WTC11 (cell line): ENCODE measurements at regions not wholly inside any gene's neighbourhood (a gene's known extent, or its start where the extent isn't known, plus 50 kb on each side); places are given as distances from the start of the nearest gene placed in this dataset.

Experiments used
- ATAC-seq: fragments of 200-7000 bp; cut with Tn5 transposase; 2 replicates; pipeline ENCODE4 v1.10.0; 2021; ENCODE audit warnings: mild to moderate bottlenecking, moderate library complexity
- CTCF ChIA-PET: fragments of 300-600 bp; sonication (Branson Sonifier 250); formaldehyde crosslinking; loops from one replicate; lab custom pipeline; 2021; ENCODE audit warnings: antibody characterized with exemption; lab: Charles Lee
- POLR2A ChIA-PET: fragments of 350-600 bp; sonication (Branson Sonifier 250); formaldehyde crosslinking; loops from one replicate; lab custom pipeline; 2021; ENCODE audit warnings: antibody characterized with exemption; lab: Charles Lee
- DNase-seq: peaks from one replicate; pipeline ENCODE4 v3.0.0; 2021; ENCODE audit warnings: low spot score
- H3K27ac Mint-ChIP-seq: 2 replicates; pipeline ENCODE4 v1.8.0; 2021; ENCODE audit warnings: mixed read lengths
- H3K27me3 Mint-ChIP-seq: 2 replicates; pipeline ENCODE4 v1.8.0; 2021; ENCODE audit warnings: low read depth, mild to moderate bottlenecking, moderate library complexity, mixed read lengths
- H3K36me3 Mint-ChIP-seq: 2 replicates; pipeline ENCODE4 v1.8.0; 2021; ENCODE audit warnings: mixed read lengths
- H3K4me1 Mint-ChIP-seq: 2 replicates; pipeline ENCODE4 v1.8.0; 2022; ENCODE audit warnings: mixed read lengths
- H3K4me3 Mint-ChIP-seq: 2 replicates; pipeline ENCODE4 v1.8.0; 2021; ENCODE audit warnings: mild to moderate bottlenecking, moderate library complexity, mixed read lengths
- H3K9me3 Mint-ChIP-seq: 2 replicates; pipeline ENCODE4 v1.8.0; 2021; ENCODE audit warnings: mixed read lengths
- CREM ChIP-seq: sonication (generic); formaldehyde crosslinking; IDR thresholded peaks from 2 replicates; pipeline ENCODE4 v1.8.1; 2022; ENCODE audit warnings: mild to moderate bottlenecking, missing genetic modification reagents, moderate library complexity
- ESRRA ChIP-seq: sonication (generic); formaldehyde crosslinking; IDR thresholded peaks from 2 replicates; pipeline ENCODE4 v1.8.1; 2022; ENCODE audit warnings: mild to moderate bottlenecking, missing genetic modification reagents, borderline replicate concordance
- ETV6 ChIP-seq: sonication (generic); formaldehyde crosslinking; IDR thresholded peaks from 2 replicates; pipeline ENCODE4 v1.8.1; 2022; ENCODE audit warnings: mild to moderate bottlenecking, missing genetic modification reagents
- GTF2I ChIP-seq: fragments of 250-450 bp; sonication (Bioruptor Pico); conservative IDR thresholded peaks from 2 replicates; pipeline ENCODE4 v1.4.0; 2021; ENCODE audit warnings: mild to moderate bottlenecking
- KAT7 ChIP-seq: sonication (generic); formaldehyde crosslinking; IDR thresholded peaks from 2 replicates; pipeline ENCODE4 v1.8.1; 2023; ENCODE audit warnings: missing genetic modification reagents, mild to moderate bottlenecking, borderline replicate concordance
- NFE2L1 ChIP-seq: sonication (generic); formaldehyde crosslinking; IDR thresholded peaks from 2 replicates; pipeline ENCODE4 v1.8.1; 2023; ENCODE audit warnings: missing genetic modification reagents
- NR2C2 ChIP-seq: sonication (generic); formaldehyde crosslinking; IDR thresholded peaks from 2 replicates; pipeline ENCODE4 v1.8.0; 2022; ENCODE audit warnings: mild to moderate bottlenecking, missing genetic modification reagents
- RELA ChIP-seq: sonication (generic); formaldehyde crosslinking; IDR thresholded peaks from 2 replicates; pipeline ENCODE4 v1.8.1; 2022; ENCODE audit warnings: missing genetic modification reagents, mild to moderate bottlenecking, borderline replicate concordance
- ZNF219 ChIP-seq: sonication (generic); formaldehyde crosslinking; IDR thresholded peaks from 2 replicates; pipeline ENCODE4 v1.8.0; 2023; ENCODE audit warnings: missing genetic modification reagents, mild to moderate bottlenecking, borderline replicate concordance
- ZNF416 ChIP-seq: fragments of 250-450 bp; sonication (Bioruptor Pico); IDR thresholded peaks from 2 replicates; pipeline ENCODE4 v1.9.0; 2021; ENCODE audit warnings: mild to moderate bottlenecking, inconsistent platforms
- ZNF671 ChIP-seq: fragments of 250-450 bp; sonication (Bioruptor Pico); IDR thresholded peaks from 2 replicates; pipeline ENCODE4 v1.8.0; 2021; ENCODE audit warnings: mild to moderate bottlenecking
- TF ChIP-seq, protein P1 (sequence below): sonication (generic); formaldehyde crosslinking; IDR thresholded peaks from 2 replicates; pipeline ENCODE4 v1.8.1; 2023; ENCODE audit warnings: mild to moderate bottlenecking, missing genetic modification reagents, borderline replicate concordance
- TF ChIP-seq, protein P2 (sequence below): sonication (generic); formaldehyde crosslinking; conservative IDR thresholded peaks from 2 replicates; pipeline ENCODE4 v1.8.1; 2022; ENCODE audit warnings: mild to moderate bottlenecking, missing genetic modification reagents
- TF ChIP-seq, protein P3 (sequence below): fragments of 250-450 bp; sonication (Bioruptor Pico); IDR thresholded peaks from 2 replicates; pipeline ENCODE4 v1.9.0; 2021; ENCODE audit warnings: mild to moderate bottlenecking
- TF ChIP-seq, protein P4 (sequence below): sonication (generic); formaldehyde crosslinking; IDR thresholded peaks from 2 replicates; pipeline ENCODE4 v1.8.0; 2023; ENCODE audit warnings: missing genetic modification reagents
- TF ChIP-seq, protein P5 (sequence below): fragments of 250-450 bp; sonication (Bioruptor Pico); IDR thresholded peaks from 2 replicates; pipeline ENCODE4 v2.1.2; 2022; ENCODE audit warnings: mild to moderate bottlenecking, moderate library complexity
- TF ChIP-seq, protein P6 (sequence below): sonication (generic); formaldehyde crosslinking; IDR thresholded peaks from 2 replicates; pipeline ENCODE4 v1.8.0; 2022; ENCODE audit warnings: mild to moderate bottlenecking, missing genetic modification reagents
- TF ChIP-seq, protein P7 (sequence below): sonication (generic); formaldehyde crosslinking; IDR thresholded peaks from 2 replicates; pipeline ENCODE4 v1.8.1; 2023; ENCODE audit warnings: mild to moderate bottlenecking, missing genetic modification reagents, moderate library complexity
- TF ChIP-seq, protein P8 (sequence below): sonication (generic); formaldehyde crosslinking; IDR thresholded peaks from 2 replicates; pipeline ENCODE4 v1.8.0; 2022; ENCODE audit warnings: mild to moderate bottlenecking, missing genetic modification reagents
- TF ChIP-seq, protein P9 (sequence below): sonication (generic); formaldehyde crosslinking; IDR thresholded peaks from 2 replicates; pipeline ENCODE4 v1.8.1; 2022; ENCODE audit warnings: missing genetic modification reagents, borderline replicate concordance

DNA sequence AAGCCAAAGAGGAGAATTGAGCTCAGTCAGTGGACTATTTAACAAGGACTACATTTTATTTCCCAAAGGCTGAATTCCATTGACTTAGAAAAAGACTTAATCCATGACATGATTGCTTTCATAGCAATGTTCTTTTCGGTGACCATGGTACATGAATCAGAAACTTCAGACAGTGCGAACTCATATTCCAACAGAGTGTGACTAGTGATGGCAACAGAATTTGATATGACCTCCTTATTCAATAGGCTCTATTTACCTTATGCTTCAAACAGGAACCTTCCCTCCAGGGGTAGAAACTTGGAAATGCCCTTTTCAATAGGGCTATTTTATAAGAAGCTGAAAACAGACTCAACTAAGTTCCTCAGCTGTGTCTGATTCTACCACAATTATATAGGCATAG lies 191.9 kb downstream of the RND3 start (continued):
- no peak for TF ChIP-seq ESRRA (CRISPR knock-in tag)
- no peak for TF ChIP-seq ZNF219 (CRISPR knock-in tag)

DNA sequence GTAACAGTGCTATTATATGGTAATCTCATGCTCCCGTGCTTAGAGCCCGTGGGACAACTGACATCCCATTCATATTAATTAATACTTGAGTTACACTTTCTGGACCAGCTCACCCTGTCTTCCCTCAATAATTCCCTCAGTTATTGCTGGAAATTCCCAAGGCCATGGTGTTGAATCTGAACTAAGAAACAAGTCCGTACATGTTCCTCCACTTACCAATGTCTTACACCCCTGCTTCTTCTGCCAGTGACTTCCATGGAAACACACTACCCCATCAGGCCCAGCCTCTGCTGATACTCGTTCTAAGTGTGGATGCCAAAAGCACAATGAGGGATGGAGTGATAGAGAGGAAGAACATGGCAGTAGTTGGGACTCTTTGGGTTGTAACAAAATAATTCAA lies 193.7 kb downstream of the RND3 start:
- ATAC-seq: no peak
- ChIA-PET CTCF (no interaction called here), POLR2A (no interaction called here)
- H3K27me3 Mint-ChIP-seq: no peaks in the 10 kb centered on the region
- TF ChIP-seq, protein P1, sequence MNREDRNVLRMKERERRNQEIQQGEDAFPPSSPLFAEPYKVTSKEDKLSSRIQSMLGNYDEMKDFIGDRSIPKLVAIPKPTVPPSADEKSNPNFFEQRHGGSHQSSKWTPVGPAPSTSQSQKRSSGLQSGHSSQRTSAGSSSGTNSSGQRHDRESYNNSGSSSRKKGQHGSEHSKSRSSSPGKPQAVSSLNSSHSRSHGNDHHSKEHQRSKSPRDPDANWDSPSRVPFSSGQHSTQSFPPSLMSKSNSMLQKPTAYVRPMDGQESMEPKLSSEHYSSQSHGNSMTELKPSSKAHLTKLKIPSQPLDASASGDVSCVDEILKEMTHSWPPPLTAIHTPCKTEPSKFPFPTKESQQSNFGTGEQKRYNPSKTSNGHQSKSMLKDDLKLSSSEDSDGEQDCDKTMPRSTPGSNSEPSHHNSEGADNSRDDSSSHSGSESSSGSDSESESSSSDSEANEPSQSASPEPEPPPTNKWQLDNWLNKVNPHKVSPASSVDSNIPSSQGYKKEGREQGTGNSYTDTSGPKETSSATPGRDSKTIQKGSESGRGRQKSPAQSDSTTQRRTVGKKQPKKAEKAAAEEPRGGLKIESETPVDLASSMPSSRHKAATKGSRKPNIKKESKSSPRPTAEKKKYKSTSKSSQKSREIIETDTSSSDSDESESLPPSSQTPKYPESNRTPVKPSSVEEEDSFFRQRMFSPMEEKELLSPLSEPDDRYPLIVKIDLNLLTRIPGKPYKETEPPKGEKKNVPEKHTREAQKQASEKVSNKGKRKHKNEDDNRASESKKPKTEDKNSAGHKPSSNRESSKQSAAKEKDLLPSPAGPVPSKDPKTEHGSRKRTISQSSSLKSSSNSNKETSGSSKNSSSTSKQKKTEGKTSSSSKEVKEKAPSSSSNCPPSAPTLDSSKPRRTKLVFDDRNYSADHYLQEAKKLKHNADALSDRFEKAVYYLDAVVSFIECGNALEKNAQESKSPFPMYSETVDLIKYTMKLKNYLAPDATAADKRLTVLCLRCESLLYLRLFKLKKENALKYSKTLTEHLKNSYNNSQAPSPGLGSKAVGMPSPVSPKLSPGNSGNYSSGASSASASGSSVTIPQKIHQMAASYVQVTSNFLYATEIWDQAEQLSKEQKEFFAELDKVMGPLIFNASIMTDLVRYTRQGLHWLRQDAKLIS (CRISPR knock-in tag): no peak
- TF ChIP-seq, protein P2, sequence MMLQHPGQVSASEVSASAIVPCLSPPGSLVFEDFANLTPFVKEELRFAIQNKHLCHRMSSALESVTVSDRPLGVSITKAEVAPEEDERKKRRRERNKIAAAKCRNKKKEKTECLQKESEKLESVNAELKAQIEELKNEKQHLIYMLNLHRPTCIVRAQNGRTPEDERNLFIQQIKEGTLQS (CRISPR knock-in tag): no peak
- TF ChIP-seq CREM: no peak
- TF ChIP-seq ZNF416 (CRISPR knock-in tag): no peak
- TF ChIP-seq, protein P3, sequence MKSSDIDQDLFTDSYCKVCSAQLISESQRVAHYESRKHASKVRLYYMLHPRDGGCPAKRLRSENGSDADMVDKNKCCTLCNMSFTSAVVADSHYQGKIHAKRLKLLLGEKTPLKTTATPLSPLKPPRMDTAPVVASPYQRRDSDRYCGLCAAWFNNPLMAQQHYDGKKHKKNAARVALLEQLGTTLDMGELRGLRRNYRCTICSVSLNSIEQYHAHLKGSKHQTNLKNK (CRISPR knock-in tag): no peak
- no peak for TF ChIP-seq KAT7 (CRISPR knock-in tag)
- TF ChIP-seq, protein P4, sequence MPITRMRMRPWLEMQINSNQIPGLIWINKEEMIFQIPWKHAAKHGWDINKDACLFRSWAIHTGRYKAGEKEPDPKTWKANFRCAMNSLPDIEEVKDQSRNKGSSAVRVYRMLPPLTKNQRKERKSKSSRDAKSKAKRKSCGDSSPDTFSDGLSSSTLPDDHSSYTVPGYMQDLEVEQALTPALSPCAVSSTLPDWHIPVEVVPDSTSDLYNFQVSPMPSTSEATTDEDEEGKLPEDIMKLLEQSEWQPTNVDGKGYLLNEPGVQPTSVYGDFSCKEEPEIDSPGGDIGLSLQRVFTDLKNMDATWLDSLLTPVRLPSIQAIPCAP (CRISPR knock-in tag): no peak
- no peak for TF ChIP-seq NFE2L1 (CRISPR knock-in tag)
- TF ChIP-seq ETV6 (CRISPR knock-in tag): no peak
- TF ChIP-seq ZNF671 (CRISPR knock-in tag): no peak
- TF ChIP-seq, protein P5, sequence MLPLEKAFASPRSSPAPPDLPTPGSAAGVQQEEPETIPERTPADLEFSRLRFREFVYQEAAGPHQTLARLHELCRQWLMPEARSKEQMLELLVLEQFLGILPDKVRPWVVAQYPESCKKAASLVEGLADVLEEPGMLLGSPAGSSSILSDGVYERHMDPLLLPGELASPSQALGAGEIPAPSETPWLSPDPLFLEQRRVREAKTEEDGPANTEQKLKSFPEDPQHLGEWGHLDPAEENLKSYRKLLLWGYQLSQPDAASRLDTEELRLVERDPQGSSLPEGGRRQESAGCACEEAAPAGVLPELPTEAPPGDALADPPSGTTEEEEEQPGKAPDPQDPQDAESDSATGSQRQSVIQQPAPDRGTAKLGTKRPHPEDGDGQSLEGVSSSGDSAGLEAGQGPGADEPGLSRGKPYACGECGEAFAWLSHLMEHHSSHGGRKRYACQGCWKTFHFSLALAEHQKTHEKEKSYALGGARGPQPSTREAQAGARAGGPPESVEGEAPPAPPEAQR (CRISPR knock-in tag): no peak
- H3K9me3 Mint-ChIP-seq: peaks cover 23% of the 10 kb centered on the region
- H3K27ac Mint-ChIP-seq: no peak overlapping the region
- no peak for DNase-seq
- peaks cover 4% of the 10 kb centered on the region; the same call in 1 of the 2 replicates for H3K36me3 Mint-ChIP-seq
- peaks cover 16% of the 10 kb centered on the region for H3K4me1 Mint-ChIP-seq
- H3K4me3 Mint-ChIP-seq: no peak overlapping the region

DNA sequence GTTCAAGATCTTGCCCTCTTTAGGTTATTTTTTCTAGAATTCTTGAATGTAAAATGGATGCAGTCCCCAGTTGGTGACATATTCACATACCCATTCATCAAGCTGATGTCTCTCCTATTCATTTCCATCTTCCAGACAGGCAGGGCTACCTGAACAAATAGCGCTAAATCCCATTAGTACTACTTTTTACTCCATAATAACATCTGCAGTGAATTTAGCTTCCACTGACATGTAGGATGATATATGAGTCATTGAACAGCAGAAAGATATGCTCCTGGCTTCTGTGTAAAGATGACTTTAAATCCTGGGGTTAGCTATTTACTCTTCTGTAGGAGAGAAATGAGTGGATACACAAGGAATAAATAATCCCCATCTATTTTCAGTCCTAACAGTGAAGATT lies 194.7 kb downstream of the RND3 start:
- ChIA-PET CTCF (no interaction called here), POLR2A (no interaction called here)
- Mint-ChIP-seq H3K36me3 (peaks cover 4% of the 10 kb centered on the region; the same call in 1 of the 2 replicates), H3K27me3 (no peaks in the 10 kb centered on the region), H3K27ac (no peak overlapping the region), H3K9me3 (peaks cover 23% of the 10 kb centered on the region), H3K4me3 (no peak overlapping the region), H3K4me1 (peaks cover 16% of the 10 kb centered on the region)
- ATAC-seq (no peak), DNase-seq (no peak)
- TF ChIP-seq, protein P6, sequence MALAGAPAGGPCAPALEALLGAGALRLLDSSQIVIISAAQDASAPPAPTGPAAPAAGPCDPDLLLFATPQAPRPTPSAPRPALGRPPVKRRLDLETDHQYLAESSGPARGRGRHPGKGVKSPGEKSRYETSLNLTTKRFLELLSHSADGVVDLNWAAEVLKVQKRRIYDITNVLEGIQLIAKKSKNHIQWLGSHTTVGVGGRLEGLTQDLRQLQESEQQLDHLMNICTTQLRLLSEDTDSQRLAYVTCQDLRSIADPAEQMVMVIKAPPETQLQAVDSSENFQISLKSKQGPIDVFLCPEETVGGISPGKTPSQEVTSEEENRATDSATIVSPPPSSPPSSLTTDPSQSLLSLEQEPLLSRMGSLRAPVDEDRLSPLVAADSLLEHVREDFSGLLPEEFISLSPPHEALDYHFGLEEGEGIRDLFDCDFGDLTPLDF (CRISPR knock-in tag): no peak
- TF ChIP-seq RELA (CRISPR knock-in tag) (no peak), GTF2I (CRISPR knock-in tag) (no peak), NR2C2 (no peak), ZNF671 (CRISPR knock-in tag) (no peak)
- TF ChIP-seq, protein P5 (CRISPR knock-in tag): no peak
- TF ChIP-seq, protein P7, sequence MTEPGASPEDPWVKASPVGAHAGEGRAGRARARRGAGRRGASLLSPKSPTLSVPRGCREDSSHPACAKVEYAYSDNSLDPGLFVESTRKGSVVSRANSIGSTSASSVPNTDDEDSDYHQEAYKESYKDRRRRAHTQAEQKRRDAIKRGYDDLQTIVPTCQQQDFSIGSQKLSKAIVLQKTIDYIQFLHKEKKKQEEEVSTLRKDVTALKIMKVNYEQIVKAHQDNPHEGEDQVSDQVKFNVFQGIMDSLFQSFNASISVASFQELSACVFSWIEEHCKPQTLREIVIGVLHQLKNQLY (CRISPR knock-in tag): no peak
- TF ChIP-seq, protein P8, sequence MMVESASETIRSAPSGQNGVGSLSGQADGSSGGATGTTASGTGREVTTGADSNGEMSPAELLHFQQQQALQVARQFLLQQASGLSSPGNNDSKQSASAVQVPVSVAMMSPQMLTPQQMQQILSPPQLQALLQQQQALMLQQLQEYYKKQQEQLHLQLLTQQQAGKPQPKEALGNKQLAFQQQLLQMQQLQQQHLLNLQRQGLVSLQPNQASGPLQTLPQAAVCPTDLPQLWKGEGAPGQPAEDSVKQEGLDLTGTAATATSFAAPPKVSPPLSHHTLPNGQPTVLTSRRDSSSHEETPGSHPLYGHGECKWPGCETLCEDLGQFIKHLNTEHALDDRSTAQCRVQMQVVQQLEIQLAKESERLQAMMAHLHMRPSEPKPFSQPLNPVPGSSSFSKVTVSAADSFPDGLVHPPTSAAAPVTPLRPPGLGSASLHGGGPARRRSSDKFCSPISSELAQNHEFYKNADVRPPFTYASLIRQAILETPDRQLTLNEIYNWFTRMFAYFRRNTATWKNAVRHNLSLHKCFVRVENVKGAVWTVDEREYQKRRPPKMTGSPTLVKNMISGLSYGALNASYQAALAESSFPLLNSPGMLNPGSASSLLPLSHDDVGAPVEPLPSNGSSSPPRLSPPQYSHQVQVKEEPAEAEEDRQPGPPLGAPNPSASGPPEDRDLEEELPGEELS (CRISPR knock-in tag): no peak
- TF ChIP-seq, protein P9, sequence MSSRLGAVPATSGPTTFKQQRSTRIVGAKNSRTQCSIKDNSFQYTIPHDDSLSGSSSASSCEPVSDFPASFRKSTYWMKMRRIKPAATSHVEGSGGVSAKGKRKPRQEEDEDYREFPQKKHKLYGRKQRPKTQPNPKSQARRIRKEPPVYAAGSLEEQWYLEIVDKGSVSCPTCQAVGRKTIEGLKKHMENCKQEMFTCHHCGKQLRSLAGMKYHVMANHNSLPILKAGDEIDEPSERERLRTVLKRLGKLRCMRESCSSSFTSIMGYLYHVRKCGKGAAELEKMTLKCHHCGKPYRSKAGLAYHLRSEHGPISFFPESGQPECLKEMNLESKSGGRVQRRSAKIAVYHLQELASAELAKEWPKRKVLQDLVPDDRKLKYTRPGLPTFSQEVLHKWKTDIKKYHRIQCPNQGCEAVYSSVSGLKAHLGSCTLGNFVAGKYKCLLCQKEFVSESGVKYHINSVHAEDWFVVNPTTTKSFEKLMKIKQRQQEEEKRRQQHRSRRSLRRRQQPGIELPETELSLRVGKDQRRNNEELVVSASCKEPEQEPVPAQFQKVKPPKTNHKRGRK (CRISPR knock-in tag): no peak
